ENCODE measurements at regions not wholly inside any gene's neighbourhood (a gene's known extent, or its start where the extent isn't known, plus 50 kb on each side); places are given as distances from the start of the nearest gene placed in this dataset.

- DNase-seq, result no peak
Observed at GRCh38 chr1:29820401-29820800, 584.1 kb downstream of the PTPRU start.

GRCh38 chr1:29812408-29813135, 576.2 kb downstream of the PTPRU start:
- DNase-seq, result no peak

DNA sequence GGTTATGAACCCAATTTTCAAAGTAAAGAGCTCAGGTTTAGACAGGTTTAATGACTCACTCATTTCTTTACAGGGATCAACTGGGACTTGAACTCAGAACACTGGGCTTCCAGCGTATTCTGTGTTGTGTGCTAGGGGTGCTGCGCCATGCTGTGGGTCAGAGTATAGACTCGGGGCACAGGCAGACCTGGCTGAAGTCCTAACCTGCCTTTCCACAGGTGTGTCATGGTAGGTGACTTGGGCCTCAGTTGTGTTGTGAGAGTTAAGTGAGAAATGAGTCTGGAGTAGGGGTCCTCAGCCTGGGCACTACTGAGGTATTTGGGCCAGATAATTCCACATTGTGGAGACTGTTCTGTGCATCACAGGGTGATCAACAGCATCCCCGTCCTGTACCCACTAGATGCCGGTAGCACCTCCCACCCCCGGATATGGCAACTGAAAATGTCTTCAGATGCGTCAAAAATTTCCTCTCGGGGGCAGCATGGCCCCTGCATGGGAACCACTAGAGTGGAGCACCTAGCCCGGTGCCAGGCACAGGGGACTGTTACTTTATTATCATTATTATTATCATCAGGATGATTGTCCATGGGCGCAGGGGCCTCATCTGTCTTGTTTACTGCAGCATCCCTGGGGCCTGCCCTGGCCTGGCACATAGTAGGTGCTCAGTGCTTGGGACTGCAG, 575.5 kb downstream of the PTPRU start:
- DNase-seq, result no peak

DNA sequence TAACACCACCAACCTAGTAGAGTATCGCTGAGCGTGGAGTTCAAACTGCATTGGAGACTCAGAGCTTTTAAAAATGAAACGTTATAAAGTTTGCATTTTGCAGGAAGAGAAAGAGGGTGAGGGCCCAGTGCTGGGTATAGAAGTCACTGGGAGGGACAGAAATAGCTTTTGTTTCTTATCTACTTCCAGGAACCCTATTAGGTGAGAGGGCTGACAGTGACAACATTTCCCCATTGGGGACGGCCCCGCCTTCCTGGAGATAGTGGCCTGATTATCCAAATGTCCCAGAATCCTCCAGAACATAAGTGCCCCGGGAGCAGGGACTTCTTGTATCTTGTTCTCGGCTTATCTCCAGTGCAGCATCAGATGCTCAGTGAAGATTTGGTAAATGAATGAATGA, 574.9 kb downstream of the PTPRU start:
- no peak for DNase-seq

- no peak for DNase-seq
Observed at GRCh38 chr1:29810121-29811120, 574.1 kb downstream of the PTPRU start.

GRCh38 chr1:29809446-29810120, 573.3 kb downstream of the PTPRU start:
- no peak for DNase-seq

- DNase-seq, result no peak
Observed at GRCh38 chr1:29808141-29808995, 572.0 kb downstream of the PTPRU start.

- DNase-seq, result no peak
Observed at GRCh38 chr1:29807689-29808088, 571.4 kb downstream of the PTPRU start.

DNA sequence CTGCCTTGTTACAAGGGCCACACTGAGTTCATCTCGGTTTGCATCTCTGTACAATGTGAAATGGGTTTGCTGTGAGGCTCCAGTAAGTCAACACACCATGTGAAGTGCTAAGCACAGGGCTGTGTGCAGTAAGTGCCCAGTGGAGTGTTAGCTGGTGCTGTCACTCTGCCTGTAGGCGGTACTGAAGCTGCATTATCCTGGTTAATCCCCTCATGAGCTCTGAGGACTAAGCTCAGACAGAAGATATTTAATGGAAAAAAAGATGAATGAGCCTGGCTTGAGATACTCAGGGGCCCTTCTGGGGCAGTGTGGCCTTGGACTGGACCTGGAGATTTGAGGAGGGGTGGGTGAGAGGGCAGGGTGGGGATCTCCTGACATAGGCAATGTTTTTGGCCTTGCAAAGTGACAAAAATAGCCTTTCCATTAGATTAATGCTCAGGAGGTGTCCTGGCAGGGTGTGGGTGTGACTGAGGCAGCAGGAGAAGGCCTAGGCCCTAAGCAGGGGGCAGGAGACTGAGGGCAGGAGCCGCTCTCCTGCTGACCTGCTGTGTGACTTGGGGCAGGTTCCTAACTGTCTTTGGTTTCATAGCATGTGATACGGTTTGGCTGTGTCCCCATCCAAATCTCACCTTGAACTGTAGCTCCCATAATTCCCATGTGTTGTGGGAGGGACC, 570.5 kb downstream of the PTPRU start:
- no peak for DNase-seq

GRCh38 chr1:29805896-29806160, 569.5 kb downstream of the PTPRU start:
- no peak for DNase-seq

- DNase-seq, result no peak
Observed at GRCh38 chr1:29805122-29805895, 569.0 kb downstream of the PTPRU start.

- no peak for DNase-seq
Observed at GRCh38 chr1:29804181-29804899, 568.0 kb downstream of the PTPRU start.

DNA sequence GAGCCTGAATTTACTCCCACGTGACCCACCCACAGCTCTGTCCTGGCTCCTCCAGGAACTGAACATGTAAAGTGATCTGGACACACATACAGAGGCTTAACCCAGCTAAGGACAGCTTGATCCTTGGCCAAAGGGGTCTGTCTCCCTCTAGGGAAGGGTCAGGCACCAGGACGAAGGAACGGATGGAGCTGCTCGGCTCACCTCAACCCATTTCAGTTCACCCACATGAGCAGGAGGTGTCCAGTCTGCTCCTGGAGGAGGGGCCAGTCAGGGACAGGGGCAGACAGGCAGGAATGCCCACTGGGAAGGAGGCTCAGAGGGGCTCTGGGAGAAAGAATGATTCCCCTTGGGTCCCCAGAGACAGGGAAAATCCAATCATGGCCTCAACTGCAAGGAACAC, 567.2 kb downstream of the PTPRU start:
- no peak for DNase-seq

- DNase-seq, result peak; percentile 79
Observed at GRCh38 chr1:29802181-29803068, 566.1 kb downstream of the PTPRU start.

DNA sequence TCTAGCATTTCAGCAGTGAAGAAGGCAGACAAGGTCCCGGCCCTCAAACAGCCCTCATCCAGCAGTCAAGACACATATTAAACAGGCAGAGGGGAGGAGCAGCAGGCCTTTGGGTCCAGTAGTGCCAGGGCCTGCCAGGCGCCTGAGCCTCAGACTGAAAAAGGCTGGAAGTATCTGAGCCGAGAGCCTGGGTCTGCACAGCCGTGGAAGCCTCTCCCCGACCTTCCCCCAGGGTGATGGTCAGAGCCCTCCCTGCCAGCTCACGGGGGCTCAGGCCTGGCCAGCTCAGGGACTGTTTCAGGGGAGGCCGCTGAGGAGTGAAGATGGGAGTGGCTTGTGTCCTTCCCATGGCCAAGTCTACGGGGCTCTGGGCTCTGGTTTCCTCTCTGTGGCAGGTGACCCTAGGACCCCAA, 565.2 kb downstream of the PTPRU start:
- no peak for DNase-seq

DNA sequence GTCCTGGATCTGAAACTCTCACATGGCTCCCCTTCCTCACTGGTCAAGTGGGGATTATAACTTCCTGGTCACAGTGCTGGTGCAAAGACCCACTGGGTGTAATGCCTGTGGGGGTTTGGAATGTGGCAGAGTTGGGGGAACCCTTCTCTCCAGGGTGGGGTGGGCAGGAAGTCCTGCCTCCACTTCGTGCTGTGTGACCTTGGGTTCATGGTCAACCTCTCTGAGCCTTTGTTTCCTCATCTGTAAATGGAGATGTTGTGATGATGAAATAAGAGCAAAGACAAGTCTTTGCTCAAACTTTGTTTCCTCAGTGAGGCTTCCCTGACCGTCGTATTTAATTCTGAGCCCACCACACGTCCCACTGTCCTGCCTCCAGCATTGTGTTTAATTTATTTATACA, 564.7 kb downstream of the PTPRU start:
- DNase-seq, result no peak

- DNase-seq, result no peak
Observed at GRCh38 chr1:29800522-29800956, 564.2 kb downstream of the PTPRU start.

DNA sequence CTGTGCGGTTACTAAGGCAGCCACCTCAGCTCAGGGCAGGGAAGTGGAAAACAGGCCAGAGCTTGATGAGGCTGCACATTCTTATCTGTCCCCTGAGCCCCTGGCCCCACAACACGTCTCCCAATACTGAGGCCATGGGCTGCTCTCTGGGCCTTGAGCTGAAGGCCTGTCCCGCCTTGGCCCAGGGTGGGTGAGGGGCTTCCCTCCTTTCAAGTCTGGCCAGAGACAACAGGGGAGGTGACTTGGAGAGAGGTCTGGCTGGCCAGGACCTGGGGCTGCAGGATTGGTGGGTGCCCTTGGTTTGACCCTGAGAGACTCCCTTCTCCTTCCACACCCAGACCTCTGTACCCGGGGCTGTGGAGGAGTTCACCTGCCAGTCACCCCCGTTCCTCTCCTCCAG, 563.8 kb downstream of the PTPRU start:
- DNase-seq, result no peak

Data from NCI-H1092 (cell line).